Stomach (tissue), 8 donors: ENCODE measurements at regions not wholly inside any gene's neighbourhood (a gene's known extent, or its start where the extent isn't known, plus 50 kb on each side); places are given as distances from the start of the nearest gene placed in this dataset.

Experiments
- DNase-seq, 2 donors: peaks; one replicate each; pipeline versions ENCODE4 v3.0.0 to v3.0.0-alpha.2; 2013 to 2019
- H3K27ac ChIP-seq, 5 donors: fragments of 200-600 bp in 4 of 5; sonication (generic) in 4 of 5; one replicate each; pipeline ENCODE4 v1.5.1; 2013 to 2019; ENCODE audit warnings: mild to moderate bottlenecking in 1 of 5, moderate library complexity in 1 of 5
- H3K27me3 ChIP-seq, 3 donors: fragments of 200-600 bp; sonication (generic); one replicate each; pipeline ENCODE4 v1.5.1; 2017 to 2019; ENCODE audit warnings: mixed run types in 1 of 3
- H3K36me3 ChIP-seq, 4 donors: fragments of 200-600 bp; sonication (generic); 1 replicate in 3 of 4; 2 replicates in 1 of 4; pipeline ENCODE4 v1.5.1; 2016 to 2019
- H3K4me1 ChIP-seq, 4 donors: fragments of 200-600 bp; sonication (generic); one replicate each; pipeline ENCODE4 v1.5.1; 2016 to 2019
- H3K4me3 ChIP-seq, 4 donors: fragments of 200-600 bp; sonication (generic) in 3 of 4; one replicate each; pipeline ENCODE4 v1.5.1; 2016 to 2019; ENCODE audit warnings: mild to moderate bottlenecking in 1 of 4
- H3K9me3 ChIP-seq, 4 donors: fragments of 200-600 bp; sonication (generic); one replicate each; pipeline ENCODE4 v1.5.1; 2016 to 2019
- EP300 ChIP-seq: sonication (generic); formaldehyde crosslinking; IDR thresholded peaks from one replicate; pipeline ENCODE4 v1.6.1; 2017; ENCODE audit warnings: antibody characterized with exemption
- POLR2A ChIP-seq, 4 donors: fragments of 450-650 bp; IDR thresholded peaks; one replicate each; pipeline ENCODE4 v1.6.1; 2016; ENCODE audit warnings: antibody characterized with exemption in 4 of 4, control low read depth in 2 of 4, mild to moderate bottlenecking in 1 of 4, moderate library complexity in 1 of 4
- POLR2AphosphoS5 ChIP-seq, 3 donors: sonication (generic); formaldehyde crosslinking; IDR thresholded peaks; one replicate each; pipeline ENCODE4 v1.6.1; 2016; ENCODE audit warnings: antibody characterized with exemption in 3 of 3
- WGBS, 5 donors: extraction: QIAGEN DNeasy Blood & Tissue Kit in 3 of 5; methylation state at CpG; one replicate each; pipeline versions ENCODE4 v1.1.5 to v1.1.7; 2013 to 2018; 5-methylcytosine and 5-hydroxymethylcytosine counted together
- intact Hi-C: fragments of 100-400 bp; cut with DNase I; formaldehyde crosslinking; loops from one replicate; pipeline ENCODE4 v1.15.1; 2023; ENCODE audit warnings: low total_unique reads
- TF ChIP-seq, protein P1 (sequence below), 7 experiments: fragments of 450-650 bp in 4 of 7; fragments of 200-600 bp in 3 of 7; sonication (generic) in 3 of 7; IDR thresholded peaks; one replicate each; pipeline ENCODE4 v1.5.1; 2016 to 2019; ENCODE audit warnings: antibody characterized with exemption in 7 of 7, control low read depth in 2 of 7, mild to moderate bottlenecking in 1 of 7
- donor health status: healthy with polysubstance abuse.
- donor health status: Bipolar disorder and iron deficiency.
- donor health status: healthy.

DNA sequence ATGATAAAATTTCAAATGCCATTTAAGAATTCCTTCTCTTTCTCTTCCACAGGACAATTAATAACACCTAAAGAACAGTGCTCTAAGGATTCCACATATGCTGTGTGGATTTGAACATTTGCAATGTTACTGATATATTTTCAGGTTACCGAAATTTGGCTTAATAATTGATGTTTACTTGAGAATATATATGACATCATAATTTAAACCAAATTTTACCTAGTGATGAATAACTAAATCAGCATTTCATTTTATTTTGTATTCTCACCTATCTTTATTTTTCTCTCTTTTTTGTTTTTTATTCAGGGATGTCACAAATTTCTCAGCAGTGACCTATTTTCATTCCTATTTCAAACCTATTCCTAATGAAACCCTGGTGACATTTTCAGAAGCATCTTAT is 429.6 kb downstream of the SLCO4C1 start:
- H3K9me3 ChIP-seq = peaks cover 0 to 4% (median 2%) of the 10 kb centered on the region in 4 donors
- intact Hi-C loops = no loop called here
- no peak overlapping the region for H3K27ac ChIP-seq
- 79 to 96% (median 88%) methylated on average over 1 of the region's 1 CpG for WGBS, 5 donors
- H3K4me3 ChIP-seq = no peak overlapping the region
- TF ChIP-seq POLR2A (IDR thresholded peaks at IDR 0.05) (no peak), POLR2AphosphoS5 (IDR thresholded peaks at IDR 0.05) (no peak), EP300 (no peak)
- TF ChIP-seq, protein P1, sequence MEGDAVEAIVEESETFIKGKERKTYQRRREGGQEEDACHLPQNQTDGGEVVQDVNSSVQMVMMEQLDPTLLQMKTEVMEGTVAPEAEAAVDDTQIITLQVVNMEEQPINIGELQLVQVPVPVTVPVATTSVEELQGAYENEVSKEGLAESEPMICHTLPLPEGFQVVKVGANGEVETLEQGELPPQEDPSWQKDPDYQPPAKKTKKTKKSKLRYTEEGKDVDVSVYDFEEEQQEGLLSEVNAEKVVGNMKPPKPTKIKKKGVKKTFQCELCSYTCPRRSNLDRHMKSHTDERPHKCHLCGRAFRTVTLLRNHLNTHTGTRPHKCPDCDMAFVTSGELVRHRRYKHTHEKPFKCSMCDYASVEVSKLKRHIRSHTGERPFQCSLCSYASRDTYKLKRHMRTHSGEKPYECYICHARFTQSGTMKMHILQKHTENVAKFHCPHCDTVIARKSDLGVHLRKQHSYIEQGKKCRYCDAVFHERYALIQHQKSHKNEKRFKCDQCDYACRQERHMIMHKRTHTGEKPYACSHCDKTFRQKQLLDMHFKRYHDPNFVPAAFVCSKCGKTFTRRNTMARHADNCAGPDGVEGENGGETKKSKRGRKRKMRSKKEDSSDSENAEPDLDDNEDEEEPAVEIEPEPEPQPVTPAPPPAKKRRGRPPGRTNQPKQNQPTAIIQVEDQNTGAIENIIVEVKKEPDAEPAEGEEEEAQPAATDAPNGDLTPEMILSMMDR (IDR thresholded peaks at IDR 0.05) = no peak
- no peaks in the 10 kb centered on the region for H3K27me3 ChIP-seq
- no peak for DNase-seq
- H3K36me3 ChIP-seq = no peaks in the 10 kb centered on the region
- H3K4me1 ChIP-seq = no peaks in the 10 kb centered on the region

DNA sequence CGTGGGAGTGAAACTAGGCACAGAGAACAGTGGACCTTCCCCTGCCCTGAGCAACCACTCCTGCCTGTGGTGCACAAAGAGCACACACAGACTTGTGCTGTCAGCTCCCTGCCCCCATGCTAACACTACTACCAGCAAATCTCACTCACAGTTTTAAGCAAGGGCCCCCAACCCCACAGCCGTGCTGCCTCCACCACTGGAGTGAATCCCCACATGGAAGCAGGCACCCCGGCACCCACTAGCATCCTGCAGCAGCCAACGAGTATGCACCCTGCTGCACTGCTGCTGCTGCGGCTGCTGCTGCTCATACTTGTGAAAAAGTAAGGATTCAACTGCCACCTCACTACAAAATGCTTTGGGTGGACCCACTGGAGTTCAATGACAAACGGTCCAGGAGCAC is 435.5 kb downstream of the SLCO4C1 start:
- no peak for TF ChIP-seq EP300
- TF ChIP-seq POLR2A (IDR thresholded peaks at IDR 0.05) = no peak
- TF ChIP-seq, protein P1 (IDR thresholded peaks at IDR 0.05) = no peak
- TF ChIP-seq POLR2AphosphoS5 (IDR thresholded peaks at IDR 0.05) = no peak

DNA sequence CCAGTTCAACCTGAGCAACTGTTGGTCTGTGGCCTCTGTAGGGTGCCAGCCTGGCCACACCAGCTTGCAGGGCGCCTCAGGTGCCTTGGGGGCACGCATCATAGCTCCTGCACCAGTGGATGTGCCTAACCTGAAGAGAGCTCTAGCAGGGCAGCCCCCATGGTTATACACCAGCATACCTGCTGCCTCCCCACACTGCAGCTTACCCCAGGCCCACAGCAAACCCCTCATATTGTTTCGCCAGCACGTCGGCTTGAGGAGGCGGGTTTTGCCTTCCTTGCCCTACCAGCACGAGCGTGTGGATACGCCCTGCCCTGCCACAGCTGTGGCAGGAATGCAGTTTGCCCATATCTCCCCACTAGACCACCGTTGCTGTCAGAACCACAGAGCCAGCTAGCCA is 435.9 kb downstream of the SLCO4C1 start:
- DNase-seq = no peak
- Histone ChIP-seq H3K4me3 (no peak overlapping the region), H3K27ac (no peak overlapping the region), H3K27me3 (no peaks in the 10 kb centered on the region), H3K9me3 (peaks cover 0 to 9% (median 4%) of the 10 kb centered on the region in 4 donors), H3K4me1 (no peaks in the 10 kb centered on the region), H3K36me3 (no peaks in the 10 kb centered on the region)
- WGBS, 5 donors = 83 to 93% (median 86%) methylated on average over 5 to 10 of the region's 10 CpGs
- TF ChIP-seq POLR2A (IDR thresholded peaks at IDR 0.05) = no peak
- no peak for TF ChIP-seq EP300
- TF ChIP-seq, protein P1 (IDR thresholded peaks at IDR 0.05) = no peak
- no peak for TF ChIP-seq POLR2AphosphoS5 (IDR thresholded peaks at IDR 0.05)
- intact Hi-C loops = no loop called here

More for the DNA sequence above, 435.5 kb downstream of the SLCO4C1 start:
- no peaks in the 10 kb centered on the region for H3K4me1 ChIP-seq
- intact Hi-C loops = no loop called here
- peaks cover 0 to 9% (median 4%) of the 10 kb centered on the region in 4 donors for H3K9me3 ChIP-seq
- no peak for DNase-seq
- no peaks in the 10 kb centered on the region for H3K27me3 ChIP-seq
- no peak overlapping the region for H3K4me3 ChIP-seq
- no peaks in the 10 kb centered on the region for H3K36me3 ChIP-seq
- H3K27ac ChIP-seq = no peak overlapping the region
- 77 to 83% (median 80%) methylated on average over 4 to 6 of the region's 6 CpGs for WGBS, 5 donors

DNA sequence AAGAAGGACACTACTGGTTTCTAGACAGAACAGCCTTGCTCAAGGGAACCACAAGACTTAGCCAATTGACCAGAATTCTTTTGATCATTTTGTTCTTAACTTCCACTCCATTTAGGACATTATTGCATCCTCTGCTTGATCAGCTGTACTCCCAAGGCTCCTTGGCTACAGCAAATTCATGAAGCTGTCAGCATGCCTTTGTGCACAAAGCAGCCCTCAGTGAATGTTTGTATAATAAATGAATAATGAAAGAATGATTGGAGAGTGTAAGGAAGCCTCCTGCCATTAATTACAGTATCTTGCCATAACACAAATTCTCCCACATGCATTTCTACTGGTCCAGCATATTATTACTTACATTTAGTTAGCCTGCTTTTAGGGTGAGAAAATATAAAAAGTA is 449.6 kb downstream of the SLCO4C1 start:
- H3K9me3 ChIP-seq = no peaks in the 10 kb centered on the region
- no peak overlapping the region for H3K27ac ChIP-seq
- H3K4me3 ChIP-seq = no peak overlapping the region
- H3K36me3 ChIP-seq = no peaks in the 10 kb centered on the region
- no peak for DNase-seq
- TF ChIP-seq POLR2A (IDR thresholded peaks at IDR 0.05) (no peak), POLR2AphosphoS5 (IDR thresholded peaks at IDR 0.05) (no peak)
- no peaks in the 10 kb centered on the region for H3K4me1 ChIP-seq
- intact Hi-C loops = no loop called here
- no peaks in the 10 kb centered on the region for H3K27me3 ChIP-seq

DNA sequence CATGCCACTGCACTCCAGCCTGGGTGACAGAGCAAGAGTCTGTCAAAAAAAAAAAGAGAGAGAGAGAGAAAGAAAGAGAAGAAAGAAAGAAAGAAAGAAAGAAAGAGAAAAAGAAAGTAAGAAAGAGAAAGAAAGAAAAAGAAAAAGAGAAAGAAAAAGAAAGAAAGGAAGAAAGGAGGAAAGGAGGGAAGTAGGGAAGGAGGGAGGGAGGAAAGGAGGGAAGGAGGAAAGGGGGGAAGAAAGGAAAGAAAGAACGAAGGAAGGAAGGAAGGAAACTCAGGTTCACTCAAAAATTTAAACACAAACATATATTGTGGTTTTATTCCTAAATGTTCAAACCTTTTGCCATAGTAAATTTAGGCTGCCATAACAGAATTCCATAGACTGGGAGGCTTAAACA is 453.0 kb downstream of the SLCO4C1 start:
- Histone ChIP-seq H3K4me3 (no peak overlapping the region), H3K36me3 (no peaks in the 10 kb centered on the region), H3K4me1 (no peaks in the 10 kb centered on the region), H3K27me3 (no peaks in the 10 kb centered on the region), H3K9me3 (no peaks in the 10 kb centered on the region), H3K27ac (no peak overlapping the region)
- intact Hi-C loops = no loop called here
- DNase-seq = no peak
- 53 to 84% (median 74%) methylated on average over 1 of the region's 1 CpG for WGBS, 5 donors
- TF ChIP-seq, protein P1 (IDR thresholded peaks at IDR 0.05) = no peak
- TF ChIP-seq POLR2A (IDR thresholded peaks at IDR 0.05) (no peak), EP300 (no peak), POLR2AphosphoS5 (IDR thresholded peaks at IDR 0.05) (no peak)
